HG03439 (cell line): ENCODE measurements at regions not wholly inside any gene's neighbourhood (a gene's known extent, or its start where the extent isn't known, plus 50 kb on each side); places are given as distances from the start of the nearest gene placed in this dataset.
"Not testable (repeated sequence)": the region's sequence is repeated elsewhere in the genome, so short reads cannot be mapped to it uniquely, and the experiment has no call there.

Source experiments
- ATAC-seq: cut with Tn5 transposase; IDR thresholded peaks from one replicate; pipeline ENCODE4 v1.9.1; 2021; ENCODE audit warnings: mild to moderate bottlenecking, moderate library complexity; ENCODE audit not compliant: unreplicated experiment

- not testable (repeated sequence) for ATAC-seq
These were observed 168.5 kb upstream of the FAM72C start for GRCh38 chr1:144140243-144140642.

DNA sequence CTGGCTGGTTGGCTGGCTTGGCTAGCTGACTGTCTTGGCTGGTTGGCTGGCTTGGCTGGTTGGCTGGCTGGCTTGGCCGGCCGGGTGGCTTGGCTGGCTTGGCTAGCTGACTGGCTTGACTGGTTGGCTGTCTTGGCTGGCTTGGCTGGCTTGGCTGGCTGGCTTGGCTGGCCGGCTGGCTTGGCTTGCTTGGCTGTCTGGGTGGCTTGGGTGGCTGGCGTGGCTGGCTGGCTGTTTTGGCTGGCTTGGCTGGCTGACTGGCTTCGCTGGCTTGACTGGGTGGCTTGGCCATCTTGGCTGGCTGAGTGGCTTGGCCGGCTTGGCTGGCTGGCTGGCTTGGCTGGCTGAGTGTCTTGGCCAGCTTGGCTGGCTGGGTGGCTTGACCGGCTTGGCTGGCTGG lies 133.2 kb upstream of the FAM72C start:
- not testable (repeated sequence) for ATAC-seq

DNA sequence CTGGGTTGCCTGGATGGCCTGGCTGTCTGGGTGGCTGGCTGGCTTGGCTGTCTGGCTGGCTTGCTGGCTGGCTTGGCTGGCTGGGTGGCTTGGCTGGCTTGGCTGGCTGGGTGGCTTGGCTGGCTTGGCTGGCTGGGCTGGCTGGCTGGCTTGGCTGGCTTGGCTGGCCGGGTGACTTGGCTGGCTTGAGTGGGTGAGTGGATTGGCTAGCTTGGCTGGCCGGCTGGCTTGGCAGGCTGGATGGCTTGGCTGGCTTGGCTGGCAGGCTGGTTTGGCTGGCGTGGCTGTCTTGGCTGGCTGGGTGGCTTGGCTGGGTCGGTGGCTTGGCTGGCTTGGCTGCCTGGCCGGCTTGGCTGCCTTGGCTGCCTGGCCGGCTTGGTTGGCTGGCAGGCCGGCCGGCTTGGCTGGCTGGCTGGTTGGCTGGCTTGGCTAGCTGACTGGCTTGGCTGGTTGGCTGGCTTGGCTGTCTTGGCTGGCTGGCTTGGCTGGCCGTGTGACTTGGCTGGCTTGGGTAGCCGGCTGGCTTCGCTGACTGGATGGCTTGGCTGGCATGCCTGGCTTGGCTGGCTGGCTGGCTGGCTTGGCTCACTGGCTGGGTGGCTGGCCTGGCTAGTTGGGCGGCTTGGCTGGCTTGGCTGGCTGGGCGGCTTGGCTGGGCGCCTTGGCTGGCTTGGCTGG lies 132.4 kb upstream of the FAM72C start:
- not testable (repeated sequence) for ATAC-seq

DNA sequence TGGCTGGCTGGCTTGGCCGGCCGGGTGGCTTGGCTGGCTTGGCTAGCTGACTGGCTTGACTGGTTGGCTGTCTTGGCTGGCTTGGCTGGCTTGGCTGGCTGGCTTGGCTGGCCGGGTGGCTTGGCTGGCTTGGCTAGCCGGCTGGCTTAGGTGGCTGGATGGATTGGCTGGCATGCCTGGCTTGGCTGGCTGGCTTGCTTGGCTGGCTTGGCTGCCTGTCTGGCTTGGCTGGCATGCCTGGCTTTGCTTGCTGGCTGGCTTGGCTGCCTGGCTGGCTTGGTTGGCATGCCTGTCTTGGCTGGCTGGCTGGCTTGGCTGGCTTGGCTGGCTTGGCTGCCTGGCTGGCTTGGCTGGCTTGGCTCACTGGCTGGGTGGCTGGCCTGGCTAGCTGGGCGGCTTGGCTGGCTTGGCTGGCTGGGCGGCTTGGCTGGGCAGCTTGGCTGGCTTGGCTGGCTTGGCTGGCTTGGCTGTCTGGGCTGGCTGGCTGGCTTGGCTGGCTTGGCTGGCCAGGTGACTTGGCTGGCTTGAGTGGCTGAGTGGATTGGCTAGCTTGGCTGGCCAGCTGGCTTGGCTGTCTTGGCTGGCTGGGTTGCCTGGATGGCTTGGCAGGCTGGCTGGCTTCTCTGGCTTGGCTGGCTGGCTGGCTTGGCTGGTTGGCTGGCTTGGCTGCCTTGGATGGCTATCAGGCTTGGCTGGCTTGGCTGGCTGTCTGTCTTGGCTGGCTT lies 131.5 kb upstream of the FAM72C start:
- not testable (repeated sequence) for ATAC-seq

DNA sequence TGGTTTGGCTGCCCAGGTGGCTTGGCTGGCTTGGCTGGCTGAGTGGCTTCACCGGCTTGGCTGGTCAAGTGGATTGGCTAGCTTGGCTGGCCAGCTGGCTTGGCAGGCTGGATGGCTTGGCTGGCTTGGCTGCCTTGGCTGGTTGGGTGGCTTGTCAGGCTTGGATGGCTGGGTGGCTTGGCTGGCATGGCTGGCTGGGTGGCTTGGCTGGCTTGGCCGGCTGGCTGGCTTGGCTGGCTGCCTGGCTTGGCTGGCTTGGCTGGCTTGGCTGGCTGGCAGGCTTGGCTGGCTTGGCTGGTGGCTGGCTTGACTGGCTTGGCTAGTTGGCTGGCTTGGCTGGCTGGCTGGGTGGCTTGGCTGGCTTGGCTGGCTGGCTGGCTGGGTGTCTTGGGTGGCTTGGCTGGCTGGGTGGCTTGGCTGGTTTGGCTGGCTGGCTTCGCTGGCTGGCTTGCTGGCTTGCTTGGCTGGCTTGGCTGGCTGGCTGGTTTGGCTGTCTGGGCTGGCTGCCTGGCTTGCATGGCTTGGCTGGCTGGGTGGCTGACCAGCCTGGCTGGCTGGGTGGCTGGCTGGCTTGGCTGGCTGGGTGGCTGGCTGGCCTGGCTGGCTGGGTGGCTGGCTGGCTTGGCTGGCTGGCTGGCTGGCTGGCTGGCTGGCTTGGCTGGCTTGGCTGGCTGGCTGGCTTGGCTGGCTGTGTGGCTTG lies 130.4 kb upstream of the FAM72C start:
- ATAC-seq: not testable (repeated sequence)

DNA sequence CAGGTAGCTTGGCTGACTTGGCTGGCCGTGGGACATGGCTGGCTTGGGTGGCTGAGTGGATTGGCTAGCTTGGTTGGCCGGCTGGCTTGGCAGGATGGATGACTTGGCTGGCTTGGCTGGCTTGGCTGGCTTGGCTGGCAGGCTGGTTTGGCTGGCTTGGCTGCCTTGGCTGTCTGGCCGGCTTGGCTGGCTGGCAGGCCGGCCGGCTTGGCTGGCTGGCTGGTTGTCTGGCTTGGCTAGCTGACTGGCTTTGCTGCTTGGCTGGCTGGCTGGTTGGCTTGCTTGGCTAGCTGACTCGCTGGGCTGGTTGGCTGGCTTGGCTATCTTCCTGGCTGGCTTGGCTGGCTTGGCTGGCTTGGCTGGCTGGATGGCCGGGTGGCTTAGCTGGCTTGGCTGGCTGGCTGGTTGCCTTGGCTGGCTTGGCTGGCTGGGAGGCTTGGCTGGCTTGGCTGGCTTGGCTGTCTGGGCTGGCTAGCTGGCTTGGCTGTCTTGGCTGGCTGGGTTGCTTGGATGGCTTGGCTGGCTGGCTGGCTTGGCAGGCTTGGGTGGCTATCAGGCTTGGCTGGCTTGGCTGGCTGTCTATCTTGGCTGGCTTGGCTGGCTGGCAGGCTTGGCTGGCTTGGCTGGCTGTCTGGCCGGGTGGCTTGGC lies 129.7 kb upstream of the FAM72C start:
- ATAC-seq: no peak

DNA sequence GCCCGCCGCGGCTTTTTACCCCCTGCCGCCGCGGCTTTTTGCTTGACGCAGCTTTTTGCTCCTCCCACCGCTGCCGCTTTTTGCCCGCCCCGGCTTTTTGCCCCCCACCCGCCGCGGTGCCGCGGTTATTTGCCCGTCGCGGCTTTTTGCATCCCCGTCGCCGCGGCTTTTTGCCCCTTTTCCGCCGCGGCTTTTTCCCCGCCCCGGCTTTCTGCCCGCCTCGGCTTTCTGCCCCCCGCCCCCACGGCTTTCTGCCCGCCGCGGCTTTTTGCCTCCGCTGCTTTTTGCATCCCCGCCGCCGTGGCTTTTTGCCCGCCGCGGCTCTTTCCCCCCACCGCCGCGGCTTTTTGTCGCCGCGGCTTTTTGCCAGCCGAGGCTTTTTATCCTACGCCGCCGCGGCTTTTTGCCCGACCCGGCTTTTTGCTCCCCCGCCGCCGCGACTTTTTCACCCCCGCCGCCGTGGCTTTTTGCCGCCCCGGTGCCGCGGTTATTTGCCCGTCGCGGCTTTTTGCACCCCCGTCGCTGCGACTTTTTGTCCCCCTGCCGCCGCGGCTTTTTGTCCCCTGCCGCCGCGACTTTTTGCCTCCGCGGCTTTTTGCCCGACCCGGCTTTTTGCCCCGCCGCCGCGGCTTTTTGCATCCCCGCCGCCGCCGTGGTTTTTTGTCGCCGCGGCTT lies 105.5 kb upstream of the FAM72C start:
- ATAC-seq: not testable (repeated sequence)

DNA sequence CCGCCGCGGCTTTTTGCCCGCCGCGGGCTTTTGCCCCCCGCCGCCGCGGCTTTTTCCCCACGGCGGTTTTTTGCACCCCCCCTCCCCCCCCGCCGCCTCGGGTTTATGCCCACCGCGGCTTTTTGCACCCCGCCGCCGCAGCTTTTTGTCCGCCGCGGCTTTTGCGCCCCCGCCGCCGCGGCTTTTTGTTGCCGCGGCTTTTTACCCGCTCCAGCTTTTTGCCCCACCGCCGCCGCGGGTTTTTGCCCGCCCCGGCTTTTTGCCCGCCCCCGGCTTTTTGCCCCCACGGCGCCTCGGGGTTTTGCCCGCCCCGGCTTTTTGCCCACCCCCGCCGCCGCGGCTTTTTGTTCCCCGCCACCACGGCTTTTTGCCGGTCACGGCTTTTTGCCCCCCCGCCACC lies 104.9 kb upstream of the FAM72C start:
- ATAC-seq: not testable (repeated sequence)

DNA sequence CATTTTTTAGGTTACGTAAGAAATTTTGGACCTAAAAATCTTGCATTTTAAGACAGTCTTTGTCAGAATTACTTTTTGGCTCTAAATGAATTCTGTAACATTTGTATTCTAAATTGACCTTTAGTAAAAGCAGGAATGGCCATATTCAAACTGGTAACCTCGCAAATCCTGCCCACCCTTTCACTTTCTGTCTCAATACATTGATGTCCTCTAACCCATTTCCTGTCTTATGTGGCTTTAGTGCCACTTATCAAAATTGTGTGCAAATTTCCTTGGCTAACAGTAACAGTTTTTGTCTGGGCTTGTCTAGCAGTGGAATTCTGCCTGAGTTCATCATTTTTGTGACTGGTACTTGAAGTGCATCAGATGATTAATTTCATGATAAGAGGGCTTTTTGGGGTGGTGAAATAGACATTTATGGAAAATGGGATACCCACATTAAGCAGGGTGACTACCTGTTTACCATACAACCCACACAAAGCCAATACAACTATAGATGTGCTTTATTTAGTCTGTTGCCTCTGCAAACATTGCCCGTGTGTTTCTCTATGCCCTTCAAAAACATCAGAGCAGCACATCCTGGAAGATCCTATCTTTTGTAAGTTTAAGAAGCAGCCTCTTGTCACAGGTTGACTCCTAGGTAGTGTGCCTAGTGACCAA lies 98.7 kb upstream of the FAM72C start:
- ATAC-seq: not testable (repeated sequence)

- not testable (repeated sequence) for ATAC-seq
These were observed 95.3 kb upstream of the FAM72C start for GRCh38 chr1:144067042-144067441.

DNA sequence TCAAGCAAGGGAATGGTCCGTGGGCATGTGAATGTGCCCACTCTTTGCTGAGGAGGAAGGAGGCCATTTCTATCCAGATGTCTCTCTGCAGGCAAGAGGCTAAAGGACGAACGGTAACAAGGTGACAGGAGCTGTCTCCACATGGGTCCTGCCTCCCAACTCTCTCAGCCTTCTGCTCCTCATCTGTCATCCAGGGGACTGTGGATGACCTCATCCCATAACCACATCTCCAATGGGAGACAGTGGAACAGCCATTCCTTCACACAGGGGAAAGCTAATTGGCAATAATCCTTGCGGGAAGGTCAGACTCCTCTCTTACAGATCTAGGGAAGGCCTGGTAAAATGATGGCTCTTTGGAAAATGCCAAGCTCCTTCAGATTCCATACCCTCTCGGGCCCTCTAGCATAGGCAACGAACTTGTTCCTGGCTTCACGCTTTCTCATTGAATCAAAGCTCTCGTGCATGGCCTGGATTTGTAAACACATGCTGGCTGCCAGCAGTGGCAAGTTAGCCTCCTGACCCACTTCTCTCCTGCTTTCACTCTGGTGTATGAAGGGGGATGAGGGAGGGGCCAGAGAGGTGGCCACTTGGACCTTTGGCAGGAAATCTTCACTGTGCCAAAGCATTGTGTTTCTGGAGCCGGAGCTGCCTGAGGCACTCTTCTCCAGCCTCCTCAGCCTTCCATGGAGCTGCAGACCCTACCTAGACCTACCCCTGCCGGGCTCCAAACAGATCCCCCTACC lies 94.5 kb upstream of the FAM72C start:
- not testable (repeated sequence) for ATAC-seq

- ATAC-seq: not testable (repeated sequence)
These were observed 93.7 kb upstream of the FAM72C start for GRCh38 chr1:144065299-144066060.

DNA sequence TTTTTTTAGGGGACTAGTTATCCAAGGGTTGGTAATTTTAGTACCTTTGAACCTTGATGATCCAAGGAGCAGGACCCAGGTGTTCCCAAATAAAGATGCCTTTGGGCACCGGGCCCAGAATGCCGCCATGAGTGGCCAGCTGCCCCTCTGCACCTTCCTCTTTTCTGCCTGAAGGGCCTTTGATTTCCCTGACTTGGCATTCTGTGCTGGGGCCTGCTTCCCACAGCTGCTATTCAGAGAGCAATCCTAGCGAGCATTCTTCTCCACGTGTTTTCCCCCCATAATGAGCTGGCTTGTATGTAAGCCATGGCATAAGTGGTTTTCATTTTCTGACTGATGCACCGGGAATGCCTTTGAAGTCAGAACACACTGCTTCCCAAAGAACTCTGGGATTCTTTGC lies 77.6 kb upstream of the FAM72C start:
- not testable (repeated sequence) for ATAC-seq

DNA sequence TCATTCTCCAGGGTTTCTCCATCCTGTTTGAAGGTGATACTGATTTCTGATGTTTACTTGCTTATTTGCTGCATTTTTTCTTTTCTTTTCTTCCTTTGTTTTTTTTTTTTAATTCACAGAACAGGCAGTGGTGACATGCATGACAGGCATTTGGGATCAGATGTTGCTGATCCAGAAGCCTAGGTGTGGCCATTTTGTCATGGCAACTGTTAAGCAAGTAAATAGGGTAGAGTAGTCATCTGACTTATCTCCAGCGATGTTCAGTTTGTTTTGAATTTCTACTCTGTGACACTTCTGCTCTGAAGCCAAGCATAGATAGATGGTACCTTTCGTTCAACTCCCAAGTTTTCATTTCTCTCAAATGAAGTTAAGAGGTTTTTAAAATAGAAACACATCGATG lies 74.9 kb upstream of the FAM72C start:
- ATAC-seq: not testable (repeated sequence)

DNA sequence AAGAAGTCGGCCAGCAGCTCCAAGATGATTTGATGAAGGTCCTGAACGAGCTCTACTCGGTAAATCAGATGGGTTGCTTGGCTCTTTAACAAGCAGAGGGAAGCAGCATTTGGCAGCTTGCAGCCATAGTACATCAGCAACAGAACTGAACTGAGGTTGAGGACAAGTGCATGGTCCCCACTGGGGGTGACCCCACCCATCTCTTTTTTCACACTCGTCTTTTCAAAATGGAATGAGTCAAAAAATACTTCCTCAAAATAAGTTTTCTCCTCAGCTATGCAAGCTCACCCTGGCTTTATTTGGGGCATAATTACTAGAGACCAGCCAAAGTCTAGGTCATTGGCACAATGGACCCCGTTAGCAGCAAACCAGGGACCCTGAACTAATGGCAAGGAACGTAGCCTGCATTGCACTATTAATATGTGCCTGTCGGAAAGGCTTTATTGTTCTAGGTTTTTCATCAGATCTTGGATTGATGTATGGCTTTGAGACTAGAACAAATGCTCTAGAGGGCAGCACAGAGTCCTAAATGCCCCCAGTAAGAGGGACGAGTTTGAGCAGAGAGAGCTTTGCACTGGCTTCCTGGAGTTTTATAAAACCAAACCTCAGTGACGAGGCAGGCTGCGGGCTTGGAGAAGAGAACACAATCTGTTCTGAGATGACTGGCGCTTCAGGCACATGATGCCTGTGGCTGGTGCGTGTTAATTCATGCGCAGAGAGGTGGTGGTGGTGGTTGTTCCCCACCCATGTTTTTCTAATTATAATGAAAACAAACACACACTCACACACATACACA lies 74.2 kb upstream of the FAM72C start:
- ATAC-seq: not testable (repeated sequence)

GRCh38 chr1:144042251-144042650 lies 70.5 kb upstream of the FAM72C start:
- ATAC-seq: not testable (repeated sequence)

DNA sequence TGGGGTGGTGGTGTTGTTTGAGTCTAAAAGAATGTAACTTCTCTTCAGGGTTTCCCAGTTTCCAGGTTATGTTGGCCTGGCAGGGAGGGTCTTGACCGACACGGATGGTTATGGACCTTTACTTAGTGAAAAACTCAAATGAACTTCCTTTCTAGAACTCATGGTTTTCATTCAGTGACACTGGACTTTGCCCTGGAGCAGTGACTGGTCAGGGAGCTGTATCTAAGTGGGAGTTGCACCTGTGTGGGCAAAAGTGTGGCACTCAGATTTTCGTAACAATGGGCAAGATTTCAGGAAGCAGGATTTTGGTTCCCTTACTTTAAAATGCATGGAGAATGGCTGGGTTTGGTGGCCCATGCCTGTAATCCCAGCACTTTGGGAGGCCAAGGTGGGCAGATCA lies 68.5 kb upstream of the FAM72C start:
- not testable (repeated sequence) for ATAC-seq

- ATAC-seq: not testable (repeated sequence)
These were observed 62.3 kb upstream of the FAM72C start for GRCh38 chr1:144034045-144034444.
